Eye (tissue), 1 donor: ENCODE measurements at regions not wholly inside any gene's neighbourhood (a gene's known extent, or its start where the extent isn't known, plus 50 kb on each side); places are given as distances from the start of the nearest gene placed in this dataset.
A peak's percentile ranks its signal among the peaks of the same experiment; 100 is the strongest.

Source experiments
- DNase-seq: peaks from one replicate; pipeline ENCODE4 v3.0.0-alpha.2; 2015

DNA sequence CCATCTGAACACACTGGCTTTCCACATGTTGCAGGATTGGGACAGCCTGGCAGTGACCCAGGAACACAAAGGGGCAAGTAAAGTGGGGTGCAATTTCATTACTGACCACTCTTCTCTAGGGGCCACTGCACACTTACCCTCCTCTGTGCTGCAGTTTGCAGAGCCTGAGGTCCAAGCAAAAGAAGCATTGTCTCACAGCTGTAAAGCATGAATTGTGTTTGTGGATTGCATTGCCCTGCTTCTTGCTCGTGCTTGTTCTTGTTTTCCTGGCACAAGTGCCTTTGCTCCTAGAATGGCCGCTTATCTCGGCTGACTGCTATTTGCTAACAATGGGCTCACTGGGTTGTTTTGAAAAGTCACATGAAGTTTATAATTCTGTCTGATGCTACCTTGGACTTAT lies 209.1 kb upstream of the JADE1 start:
- DNase-seq = no peak

DNA sequence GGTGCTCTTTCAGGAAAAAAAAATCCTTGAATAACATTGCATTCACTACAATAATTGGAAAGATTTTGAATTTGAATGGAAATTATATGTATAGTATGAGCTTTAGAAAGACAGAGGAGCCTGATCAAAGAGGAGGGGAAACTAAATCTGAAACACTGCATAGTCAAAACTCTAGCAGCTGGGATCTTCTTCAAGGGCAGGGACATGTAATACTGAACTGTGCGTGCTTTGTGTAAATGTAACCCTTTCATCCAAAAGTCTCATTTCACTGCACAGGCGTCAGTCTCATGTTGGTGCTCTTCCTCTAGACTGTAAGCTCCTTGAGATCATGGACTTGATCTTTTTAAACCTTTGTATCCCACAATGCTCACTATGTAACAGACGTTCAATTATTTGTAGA lies 212.0 kb upstream of the JADE1 start:
- no peak for DNase-seq

DNA sequence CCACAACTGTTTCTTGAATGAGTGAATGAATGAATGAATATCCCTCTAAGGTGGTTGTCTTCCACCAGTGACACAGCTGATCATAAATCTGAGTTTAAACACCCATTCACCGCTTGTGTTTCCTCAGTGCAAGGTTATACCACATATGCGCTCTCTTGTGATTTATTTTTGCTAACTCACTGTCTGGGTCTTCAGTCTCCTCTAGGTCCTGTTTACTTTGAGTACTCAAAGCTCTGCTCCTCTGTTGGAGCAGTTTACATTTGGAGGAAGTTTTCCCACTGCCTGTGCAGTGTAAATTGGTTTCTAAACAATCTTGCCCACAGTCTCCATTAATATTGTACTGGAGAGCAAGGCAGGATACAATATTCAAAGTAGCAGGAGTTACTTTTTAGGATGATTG lies 212.6 kb upstream of the JADE1 start:
- no peak for DNase-seq

DNA sequence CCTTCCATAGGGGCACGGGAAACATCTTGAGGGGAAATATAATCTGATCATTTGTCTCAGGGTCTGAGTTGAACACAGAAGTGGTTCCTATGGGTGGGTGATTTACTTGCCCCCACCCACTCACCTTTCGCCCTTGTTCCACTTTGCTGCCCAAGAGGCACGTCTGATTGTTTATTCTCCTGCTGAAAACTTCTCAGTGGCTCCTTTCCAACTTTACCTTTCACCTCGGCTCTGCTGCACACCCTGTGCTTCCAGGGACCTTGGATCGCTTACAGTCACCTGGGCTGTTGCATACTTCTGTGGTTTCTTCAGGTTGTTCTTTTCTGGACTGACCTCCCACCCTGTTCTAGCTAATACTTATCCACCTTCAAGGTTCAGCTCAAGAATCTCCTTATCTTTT lies 213.4 kb upstream of the JADE1 start:
- no peak for DNase-seq

DNA sequence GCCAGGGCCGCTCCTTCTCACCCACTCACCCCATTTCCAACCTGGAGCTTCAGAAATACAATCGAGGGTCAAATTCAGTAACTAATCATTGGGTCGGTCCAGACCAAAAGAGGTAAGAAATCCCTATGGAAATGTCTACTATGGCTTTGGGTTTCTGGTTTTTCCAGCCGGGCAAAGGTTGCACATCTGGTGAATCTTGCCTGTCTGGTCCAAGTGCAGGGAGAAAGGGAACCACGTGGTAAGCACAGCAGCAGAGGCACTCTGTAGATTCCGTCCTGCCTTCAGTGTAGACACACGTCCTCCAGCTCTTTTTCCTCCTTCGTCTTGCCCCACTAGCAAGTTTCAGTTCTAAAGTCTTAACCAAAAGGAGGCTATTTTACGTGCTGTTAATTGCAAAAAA lies 218.0 kb upstream of the JADE1 start:
- DNase-seq = no peak

DNA sequence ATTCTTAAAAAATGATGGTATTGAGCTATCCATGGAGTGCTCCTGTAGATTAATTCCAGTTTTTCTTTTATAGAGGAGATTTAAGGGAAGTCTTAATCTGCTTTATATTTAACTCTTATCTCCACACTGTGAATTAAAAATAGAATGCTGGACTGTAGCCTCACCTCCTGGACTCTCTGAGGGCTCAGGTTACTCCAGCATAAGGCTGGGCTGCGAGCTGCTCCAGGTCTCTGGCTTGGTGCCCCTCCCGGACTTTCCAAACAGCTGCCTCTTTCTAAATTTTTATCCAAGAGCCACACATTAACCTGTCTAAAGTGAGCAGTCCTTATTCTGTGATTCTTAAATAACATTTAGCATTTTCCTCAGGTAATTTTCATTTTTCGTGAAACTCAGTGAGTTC lies 218.7 kb upstream of the JADE1 start:
- no peak for DNase-seq

DNA sequence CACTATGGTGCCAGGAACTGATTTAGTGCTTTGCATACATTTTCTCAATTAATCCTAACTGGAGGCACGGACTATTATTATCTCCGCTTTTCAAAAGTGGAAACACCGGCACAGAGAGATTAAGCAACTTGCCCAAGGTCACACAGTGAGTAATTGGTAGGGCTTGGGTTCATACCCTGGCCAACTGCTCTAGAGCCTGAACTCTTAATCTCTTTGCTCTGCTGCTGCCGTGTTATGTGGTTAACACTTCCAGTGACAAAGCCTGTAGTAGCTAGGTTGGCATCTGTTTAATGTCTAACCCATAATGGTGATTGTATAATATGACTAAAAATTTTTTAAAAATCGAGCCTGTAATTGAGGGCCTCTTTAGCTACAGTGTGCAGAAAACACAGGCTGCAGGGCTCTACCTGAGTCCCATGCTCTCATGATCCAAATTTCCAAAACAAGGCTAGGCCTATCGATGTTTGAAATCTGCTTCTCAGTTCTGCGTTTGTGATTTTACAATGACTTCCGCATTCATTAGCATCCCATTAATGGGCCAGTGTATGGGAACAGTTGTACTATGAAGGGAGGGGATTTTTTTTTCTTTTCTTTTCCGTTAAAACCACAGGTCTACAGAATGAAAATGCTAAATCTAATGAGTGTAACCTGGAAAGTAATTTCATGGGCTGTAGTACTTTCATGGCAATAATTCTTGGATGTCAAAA lies 219.3 kb upstream of the JADE1 start:
- DNase-seq = no peak

DNA sequence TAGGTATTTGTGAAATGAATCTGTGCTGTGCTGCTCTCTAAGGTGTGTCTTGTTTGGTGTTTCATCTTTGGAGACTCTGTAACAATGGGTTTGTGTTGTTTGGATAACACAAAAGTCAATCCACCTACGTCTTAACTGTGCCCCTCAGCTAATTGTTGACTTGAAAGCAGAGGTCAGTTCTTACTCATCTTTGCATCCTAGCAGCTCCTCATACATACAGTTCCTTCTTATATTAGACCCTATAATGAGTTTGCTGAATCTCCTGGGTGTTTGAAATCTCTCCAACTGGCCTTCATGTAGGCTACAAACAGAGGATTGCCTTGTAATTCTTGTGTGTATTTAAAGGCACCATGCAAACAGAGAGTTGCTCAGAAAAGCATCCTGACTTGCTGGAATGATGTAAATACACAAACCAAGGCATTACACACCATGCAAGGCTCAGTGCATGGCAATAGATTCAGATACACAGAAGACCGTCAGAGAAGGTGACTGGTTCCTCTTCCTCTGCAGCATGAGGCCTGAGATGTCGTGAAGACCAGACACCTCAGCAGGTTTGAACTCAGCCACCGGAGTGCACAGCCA lies 220.0 kb upstream of the JADE1 start:
- DNase-seq = no peak

DNA sequence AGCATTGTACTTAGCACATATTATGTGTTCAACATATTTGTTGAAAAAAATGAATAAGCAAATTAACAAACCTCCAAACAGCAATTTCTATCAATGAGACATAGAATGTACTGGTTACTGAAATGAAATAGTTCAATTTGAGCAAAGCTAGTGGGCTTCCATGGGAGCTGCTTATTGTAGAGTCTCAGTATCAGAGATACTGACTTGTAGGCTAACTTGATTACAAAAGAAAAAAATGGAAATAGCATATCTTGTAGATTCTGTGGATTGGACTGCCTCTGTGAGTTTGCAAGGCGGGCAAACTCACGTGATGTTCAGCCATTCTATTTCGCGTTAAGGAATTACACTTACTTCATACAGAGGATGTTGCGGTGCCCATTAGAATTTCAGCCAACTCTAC lies 222.1 kb upstream of the JADE1 start:
- DNase-seq = no peak

DNA sequence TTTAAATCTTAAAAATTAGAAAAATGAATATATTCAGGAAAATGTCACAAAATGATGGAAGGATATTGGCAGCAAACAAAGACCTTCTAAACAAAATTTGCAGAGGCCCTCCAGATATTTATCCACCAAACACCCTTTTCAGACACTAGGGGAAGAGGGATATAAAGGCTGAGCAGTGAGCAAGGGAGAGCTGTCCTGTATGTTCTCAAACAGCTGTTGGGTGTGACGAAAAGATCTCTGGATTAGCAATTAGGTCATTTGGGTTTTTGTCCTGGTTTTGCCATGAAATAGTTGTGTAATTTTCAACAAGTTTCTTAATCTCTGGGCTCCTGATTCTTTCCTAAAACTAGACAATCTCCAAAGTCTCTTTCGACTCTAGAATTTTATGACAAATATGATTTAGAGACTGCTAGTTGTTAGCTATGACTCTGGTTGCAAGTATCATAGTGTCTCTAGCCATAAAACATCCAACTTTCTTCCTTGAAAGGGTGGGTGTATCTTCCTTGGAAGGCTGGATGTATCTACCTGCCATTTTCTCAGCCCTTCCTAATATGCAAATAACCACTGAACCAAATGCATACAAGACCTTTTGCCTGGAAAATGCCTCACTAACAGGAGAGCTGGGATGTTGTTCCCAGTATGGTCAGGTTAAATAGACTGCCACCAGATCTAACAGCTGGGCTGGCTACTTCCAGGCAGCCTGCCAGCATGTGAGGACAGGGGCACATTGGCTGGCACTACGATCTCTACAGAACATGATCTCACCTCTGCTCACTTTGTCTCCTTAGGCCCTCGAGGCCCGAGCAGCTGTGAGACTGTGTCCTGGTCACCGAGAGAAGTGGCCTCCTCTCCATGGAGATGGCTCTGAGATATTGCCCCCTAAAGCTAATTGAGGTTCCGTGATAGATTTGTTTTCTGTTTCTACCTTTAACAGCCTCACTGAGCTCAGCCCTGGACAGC lies 225.5 kb upstream of the JADE1 start:
- no peak for DNase-seq

DNA sequence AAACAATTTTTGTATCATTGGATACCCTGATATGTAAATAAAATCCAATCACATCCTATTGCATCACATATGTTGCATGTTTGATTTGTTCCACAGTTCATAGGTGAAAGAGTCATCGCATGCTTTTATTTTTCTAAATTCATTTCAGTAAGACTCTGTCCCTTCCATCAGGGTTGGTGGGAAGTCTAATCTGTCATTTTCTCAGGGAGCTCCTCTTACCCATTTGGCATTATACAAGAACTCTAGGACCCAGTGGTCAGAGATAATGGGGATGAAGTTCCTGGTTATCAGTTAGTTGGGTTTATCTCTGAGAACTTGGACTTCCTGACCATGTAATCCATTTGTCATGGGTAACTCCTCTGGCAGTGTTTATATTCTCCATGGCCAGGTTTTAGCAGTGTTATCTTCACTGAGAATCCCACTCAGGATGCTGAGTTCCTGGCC lies 227.1 kb upstream of the JADE1 start:
- no peak for DNase-seq

DNA sequence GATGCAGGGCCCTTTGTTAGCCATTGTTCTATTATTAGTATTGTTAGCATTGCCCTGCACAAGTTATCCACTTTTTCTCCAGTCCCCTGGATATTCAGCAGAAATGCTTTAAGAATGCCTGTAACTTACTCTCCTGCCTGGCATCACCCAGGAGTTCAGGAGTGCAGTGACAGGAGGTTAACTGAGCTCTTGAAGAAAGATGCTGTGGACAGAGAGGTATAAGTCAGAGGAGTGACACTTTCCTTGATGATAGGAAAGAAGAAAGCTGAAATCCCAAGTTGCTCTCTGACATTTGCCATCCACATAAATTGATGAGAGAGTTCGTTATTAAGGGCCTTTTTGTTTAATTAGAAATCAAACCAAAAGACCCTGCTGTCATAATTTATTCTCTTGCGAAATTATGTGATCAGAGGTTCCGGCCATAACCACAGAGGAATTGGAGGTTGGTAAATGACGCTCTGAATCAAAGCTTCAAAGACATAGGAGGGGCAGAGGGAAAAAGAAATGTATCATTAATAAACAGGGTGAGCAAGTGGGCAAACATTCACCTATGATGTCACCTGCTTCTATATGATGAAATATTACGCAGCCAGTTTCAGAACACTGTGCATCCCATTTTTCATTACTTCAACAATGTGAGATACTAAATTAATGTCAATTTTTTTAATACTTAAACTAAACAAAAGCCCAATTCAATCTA lies 230.2 kb upstream of the JADE1 start:
- no peak for DNase-seq

DNA sequence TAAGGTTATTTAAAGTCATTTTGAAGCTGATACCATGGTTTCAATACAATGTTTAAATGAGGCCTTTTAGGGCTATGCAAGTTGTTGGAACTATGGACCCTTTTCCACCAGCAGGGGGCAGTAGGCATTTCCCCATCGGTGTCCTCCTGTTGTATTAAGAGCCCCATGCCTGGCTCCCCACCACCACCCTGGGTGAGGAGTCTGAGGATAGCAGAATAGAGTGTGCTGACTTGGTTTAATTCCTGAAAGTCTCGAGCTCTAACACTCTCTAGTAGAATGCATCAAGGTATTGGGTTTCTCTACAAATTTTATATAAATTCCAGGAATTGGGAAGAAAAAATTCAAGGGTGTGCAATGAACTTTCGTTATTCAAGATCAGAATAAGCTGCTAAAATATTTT lies 234.8 kb upstream of the JADE1 start:
- peak; percentile 26 for DNase-seq

DNA sequence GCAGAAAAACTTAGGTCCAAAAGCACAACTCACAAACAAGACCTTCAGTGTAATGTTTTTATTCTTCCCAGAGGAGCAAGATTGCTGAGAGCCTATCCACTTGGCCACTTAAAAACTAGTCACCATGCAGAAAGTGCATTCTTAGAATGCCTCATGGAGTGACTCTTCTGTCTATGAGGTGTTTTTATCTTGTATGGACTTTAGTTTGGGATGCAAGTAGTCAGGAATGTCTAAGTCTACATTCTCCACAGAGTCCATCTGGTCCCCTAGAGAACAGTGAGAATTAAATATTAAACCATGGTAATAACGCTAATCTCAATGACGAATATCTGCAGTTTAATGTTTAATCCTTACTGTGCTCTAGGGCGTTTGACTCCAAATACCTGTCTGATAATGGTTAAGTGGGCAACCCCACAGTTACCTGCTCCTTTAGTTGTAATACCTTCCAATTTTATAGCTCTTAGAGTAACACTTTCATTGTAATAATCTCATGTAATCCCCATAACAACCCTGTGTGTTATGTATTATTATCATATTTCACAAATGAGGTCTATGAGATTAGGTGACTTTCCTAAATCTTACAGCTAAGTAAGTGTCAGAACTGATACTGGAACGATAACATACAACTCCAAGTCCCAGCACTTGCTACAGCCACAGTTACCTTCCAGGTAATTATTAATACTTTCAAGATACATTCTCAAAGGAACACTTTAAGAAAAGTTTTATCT lies 235.6 kb upstream of the JADE1 start:
- DNase-seq = no peak

DNA sequence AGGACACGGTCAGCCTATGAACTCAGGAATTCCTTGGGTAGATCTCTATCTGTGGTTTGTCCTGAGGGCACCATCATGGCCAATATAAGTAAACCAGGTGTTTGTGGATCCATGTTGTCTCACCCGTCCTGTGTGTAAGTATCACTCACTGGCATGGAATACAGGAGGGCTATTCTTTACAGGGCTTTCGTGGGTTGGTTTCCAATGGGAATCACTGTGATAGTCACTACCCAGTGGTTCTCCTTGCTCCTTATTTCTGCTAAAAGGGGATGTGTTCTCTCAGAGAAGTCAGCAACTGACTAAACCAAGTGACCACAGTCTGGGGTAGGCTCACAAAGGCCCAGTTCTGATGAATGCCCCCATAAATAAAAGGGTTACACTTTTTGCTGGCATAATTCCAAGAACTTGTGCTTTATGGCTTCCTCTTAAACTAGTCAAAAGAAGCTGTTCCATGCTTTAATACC lies 236.7 kb upstream of the JADE1 start:
- no peak for DNase-seq

DNA sequence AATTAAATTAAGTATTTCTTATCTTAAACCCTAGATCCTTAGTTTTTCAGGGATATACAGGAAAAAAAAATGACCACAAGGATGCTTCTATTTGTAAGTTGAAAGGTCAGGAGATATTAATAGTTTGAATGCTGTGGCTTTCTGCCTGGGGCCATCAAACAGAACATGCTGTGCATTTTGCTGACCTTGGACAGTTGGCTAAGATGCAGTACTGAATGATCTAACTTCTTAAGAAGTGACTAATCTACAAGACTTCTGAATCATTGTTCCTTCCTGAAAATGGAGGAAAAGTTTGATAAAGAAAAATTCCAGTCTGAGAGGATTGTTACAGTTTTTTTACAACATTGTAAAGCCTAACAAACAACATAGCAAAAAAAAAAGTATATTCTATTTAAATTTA lies 237.8 kb upstream of the JADE1 start:
- no peak for DNase-seq

DNA sequence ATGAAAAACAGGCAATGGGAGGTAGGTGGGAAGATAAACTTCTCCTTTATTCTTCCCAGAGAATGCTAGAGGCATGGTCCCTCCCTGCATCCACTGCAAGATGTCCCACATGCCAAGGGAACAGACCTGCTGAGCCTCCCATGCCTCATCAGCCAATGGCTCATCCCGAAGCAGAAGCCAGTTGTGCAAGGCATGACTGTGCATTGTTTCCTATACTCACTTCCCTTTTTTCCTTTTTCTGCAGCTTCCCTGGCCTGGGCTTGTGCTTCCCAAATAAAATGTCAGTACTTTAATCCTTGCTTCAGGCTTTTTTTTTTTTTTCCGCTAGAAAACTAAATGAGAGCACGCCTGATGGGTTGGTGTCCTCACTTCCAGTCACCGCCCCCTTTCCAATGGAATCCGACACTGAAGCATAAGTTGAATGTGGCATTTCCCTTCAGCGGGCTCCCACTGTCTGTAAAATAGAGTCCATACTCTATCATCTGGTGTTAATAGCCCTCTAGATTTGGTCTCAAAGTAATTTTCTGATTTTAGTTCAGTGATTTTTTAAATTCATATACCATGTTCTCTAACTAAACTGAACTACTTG lies 239.0 kb upstream of the JADE1 start:
- DNase-seq = no peak

DNA sequence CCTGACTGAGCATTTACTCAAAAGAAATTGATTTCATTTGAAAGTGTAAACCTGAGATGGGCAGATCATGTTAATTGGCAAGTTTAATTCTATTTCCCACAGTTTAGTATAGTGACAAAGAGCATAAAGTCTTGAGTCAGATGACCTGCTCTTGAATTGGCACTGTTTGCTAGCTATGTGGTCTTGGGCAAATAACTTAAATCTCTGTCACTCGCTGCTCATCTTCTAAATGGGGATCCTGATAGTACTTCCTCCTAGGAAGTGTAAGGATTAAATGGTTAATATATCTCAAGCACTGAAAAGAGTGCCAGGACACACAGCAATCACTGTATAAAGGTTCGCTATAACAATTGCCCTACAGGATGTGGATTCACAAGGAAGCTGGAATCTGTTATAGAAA lies 242.8 kb upstream of the JADE1 start:
- DNase-seq = no peak

DNA sequence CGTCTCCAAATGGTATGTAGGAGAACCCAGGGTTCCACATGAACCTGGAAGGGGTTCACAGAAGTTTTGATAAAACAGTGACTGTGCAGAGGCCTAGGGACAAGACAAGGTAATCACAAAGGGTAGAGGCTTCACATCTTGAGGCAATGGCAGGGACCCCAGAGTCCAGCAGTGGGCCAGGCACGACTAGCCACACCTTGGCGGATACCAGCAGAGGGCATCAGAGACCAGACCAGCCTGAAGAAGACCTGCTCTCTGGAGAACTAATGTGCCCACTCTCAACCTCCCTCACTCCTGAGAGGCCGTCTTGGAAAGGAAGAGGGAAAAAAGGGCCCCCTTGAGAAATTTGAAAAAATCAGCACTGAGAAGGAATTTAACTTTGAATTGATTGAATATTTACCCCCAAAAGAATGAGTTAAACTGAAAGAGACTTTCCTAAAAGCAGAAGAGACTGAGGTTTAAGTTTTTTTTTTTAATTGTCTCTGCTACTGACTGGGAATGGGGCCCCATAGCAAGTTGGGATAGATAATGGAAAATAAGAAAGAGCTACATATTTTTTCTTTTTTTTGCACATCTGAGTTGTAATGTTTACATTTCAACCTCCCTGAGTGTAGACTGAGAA lies 243.8 kb upstream of the JADE1 start:
- DNase-seq = peak; percentile 51

DNA sequence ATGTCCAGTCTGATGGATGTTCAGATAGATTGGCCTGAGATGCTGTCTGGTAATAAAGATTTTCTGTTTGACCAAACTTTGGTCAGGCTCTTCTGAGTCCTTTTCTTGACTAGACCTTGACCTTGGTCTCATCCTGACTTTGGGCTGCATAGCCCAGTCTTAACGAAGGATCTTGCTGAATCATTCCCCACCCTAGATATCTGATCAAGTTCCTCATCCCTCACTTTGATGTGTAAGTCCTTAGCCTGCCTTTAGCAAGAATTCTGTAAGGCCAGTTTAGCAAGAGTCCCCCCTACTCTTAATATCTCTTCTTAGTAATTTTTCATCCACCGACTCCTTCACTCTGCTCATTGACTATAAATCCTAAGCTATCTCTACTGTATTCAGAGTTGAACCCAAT lies 244.4 kb upstream of the JADE1 start:
- DNase-seq = no peak

DNA sequence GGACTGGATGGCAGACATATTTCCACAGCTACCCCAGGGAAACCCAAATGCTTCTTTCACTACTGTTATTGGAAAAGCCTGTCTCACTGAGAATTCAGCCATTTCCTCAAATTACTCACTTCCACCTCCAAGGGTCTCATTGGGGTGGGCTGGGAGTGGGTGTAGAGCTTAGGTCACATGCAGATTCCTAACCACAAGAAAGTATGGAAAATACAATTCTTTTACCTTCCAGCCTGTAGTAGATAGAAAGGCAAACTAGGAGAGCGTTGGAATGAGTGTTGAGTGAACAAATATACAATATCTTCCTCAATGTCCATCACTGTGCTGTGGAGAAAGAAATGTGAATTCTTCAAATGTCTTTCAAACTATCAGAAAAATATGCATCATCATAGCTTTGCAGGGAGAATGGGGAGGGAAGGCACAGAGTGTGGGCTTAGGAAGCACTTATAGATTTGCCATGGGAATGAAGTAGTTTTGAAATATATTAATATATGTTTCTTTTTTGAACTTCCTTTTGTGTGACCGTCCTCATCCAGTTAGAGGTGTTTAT lies 245.3 kb upstream of the JADE1 start:
- DNase-seq = no peak
